B cell (primary cell): ENCODE measurements at regions not wholly inside any gene's neighbourhood (a gene's known extent, or its start where the extent isn't known, plus 50 kb on each side); places are given as distances from the start of the nearest gene placed in this dataset.

ENCODE experiments used
- ATAC-seq: fragments of 200-7000 bp; cut with Tn5 transposase; one replicate; pipeline ENCODE4 v1.10.0; 2021; ENCODE audit warnings: low read depth, mild to moderate bottlenecking, moderate number of reproducible peaks, moderate library complexity
- CTCF ChIA-PET: fragments of 350-600 bp; sonication (Branson Sonifier 250); formaldehyde crosslinking; loops from one replicate; lab custom pipeline; 2021; ENCODE audit warnings: antibody characterized with exemption, inconsistent platforms; lab: Charles Lee
- POLR2A ChIA-PET: fragments of 350-600 bp; sonication (Branson Sonifier 250); formaldehyde crosslinking; loops from one replicate; lab custom pipeline; 2021; ENCODE audit warnings: antibody characterized with exemption; lab: Charles Lee
- DNase-seq: peaks from one replicate; pipeline ENCODE4 v3.0.0; 2013
- H2AFZ ChIP-seq: 2 replicates; pipeline ENCODE4 v1.6.1; 2012; ENCODE audit warnings: mild to moderate bottlenecking, low read depth, low read length; ENCODE audit not compliant: insufficient read depth, poor library complexity, severe bottlenecking
- H3K27ac ChIP-seq, 2 donors: 1 replicate in 1 of 2; 2 replicates in 1 of 2; pipeline ENCODE4 v1.5.1; 2012 to 2013; ENCODE audit warnings: low read length in 2 of 2, mild to moderate bottlenecking in 2 of 2, moderate library complexity in 1 of 2
- H3K27me3 ChIP-seq, 4 experiments: fragments of 200-600 bp in 1 of 4; sonication (generic) in 1 of 4; replicated peaks in 1 of 4; 1 replicate in 2 of 4; 2 replicates in 2 of 4; pipeline versions ENCODE4 v1.6.1 to v1.7.0; 2013 to 2016; ENCODE audit warnings: low read length in 3 of 4, mild to moderate bottlenecking in 2 of 4, mixed read lengths in 1 of 4, moderate library complexity in 1 of 4; ENCODE audit not compliant: insufficient read depth in 4 of 4, control insufficient read depth in 3 of 4; ENCODE audit errors: control extremely low read depth in 1 of 4
- H3K36me3 ChIP-seq, 2 experiments: replicated peaks in 1 of 2; 1 replicate in 1 of 2; 2 replicates in 1 of 2; pipeline versions ENCODE4 v1.6.1 to v1.7.1; 2013; ENCODE audit warnings: low read length in 1 of 2; ENCODE audit not compliant: insufficient read depth in 2 of 2, control insufficient read depth in 1 of 2; ENCODE audit errors: control extremely low read depth in 1 of 2, extremely low read depth in 1 of 2
- H3K4me1 ChIP-seq, 2 donors: fragments of 200-600 bp in 1 of 2; sonication (generic) in 1 of 2; 1 replicate in 1 of 2; 2 replicates in 1 of 2; pipeline versions ENCODE4 v1.5.1 to v1.6.1; 2013 to 2017; ENCODE audit warnings: low read length in 2 of 2; ENCODE audit not compliant: control insufficient read depth in 2 of 2, insufficient read depth in 2 of 2
- H3K4me2 ChIP-seq: replicated peaks from 2 replicates; pipeline ENCODE3; 2012; ENCODE audit warnings: mild to moderate bottlenecking, low read depth, low read length; ENCODE audit not compliant: poor library complexity, severe bottlenecking
- H3K4me3 ChIP-seq, 5 experiments: fragments of 200-600 bp in 1 of 5; sonication (generic) in 1 of 5; 1 replicate in 3 of 5; 2 replicates in 2 of 5; pipeline versions ENCODE4 v1.5.1 to v1.7.0; 2011 to 2016; ENCODE audit warnings: low read length in 4 of 5, mild to moderate bottlenecking in 4 of 5, low read depth in 2 of 5, control low read depth in 1 of 5, moderate library complexity in 1 of 5; ENCODE audit not compliant: insufficient read depth in 1 of 5; ENCODE audit errors: control extremely low read depth in 1 of 5, extremely low read depth in 1 of 5
- H3K79me2 ChIP-seq: fragments of 200-600 bp; sonication (generic); one replicate; pipeline ENCODE4 v1.6.0; 2016; ENCODE audit warnings: low read length; ENCODE audit not compliant: control insufficient read depth, insufficient read depth
- H3K9ac ChIP-seq: fragments of 200-600 bp; sonication (generic); 2 replicates; pipeline ENCODE4 v1.6.1; 2017; ENCODE audit warnings: mild to moderate bottlenecking, low read length, moderate library complexity
- H3K9me3 ChIP-seq, 3 donors: one replicate each; pipeline versions ENCODE4 v1.6.1 to v1.7.1; 2013; ENCODE audit warnings: low read length in 2 of 3; ENCODE audit not compliant: control insufficient read depth in 2 of 3, insufficient read depth in 1 of 3; ENCODE audit errors: control extremely low read depth in 1 of 3
- H4K20me1 ChIP-seq: 2 replicates; pipeline ENCODE4 v1.6.0; 2012; ENCODE audit warnings: mild to moderate bottlenecking, low read length; ENCODE audit not compliant: insufficient read depth, control insufficient read depth, poor library complexity, severe bottlenecking
- H3K27ac Mint-ChIP-seq: one replicate; pipeline ENCODE4 v1.8.0; 2021; ENCODE audit warnings: mixed read lengths
- H3K27me3 Mint-ChIP-seq: one replicate; pipeline ENCODE4 v1.8.0; 2021; ENCODE audit warnings: mixed read lengths
- H3K4me1 Mint-ChIP-seq: one replicate; pipeline ENCODE4 v1.8.0; 2021; ENCODE audit warnings: mixed read lengths
- H3K4me3 Mint-ChIP-seq: one replicate; pipeline ENCODE4 v1.8.0; 2021; ENCODE audit warnings: mixed read lengths
- H3K9me3 Mint-ChIP-seq: one replicate; pipeline ENCODE4 v1.8.0; 2022; ENCODE audit warnings: mixed read lengths; ENCODE audit not compliant: insufficient read depth
- EZH2 ChIP-seq: IDR thresholded peaks from 2 replicates; pipeline ENCODE4 v1.6.1; 2012; ENCODE audit warnings: borderline replicate concordance, low read depth, mild to moderate bottlenecking, moderate library complexity, low read length; ENCODE audit not compliant: insufficient read depth, poor library complexity, severe bottlenecking
- whole genome bisulfite sequencing: methylation state at CpG from one replicate; pipeline ENCODE4 v1.1.5; 2013; ENCODE audit warnings: missing lambda C conversion rate; ENCODE audit not compliant: insufficient coverage; 5-methylcytosine and 5-hydroxymethylcytosine counted together
- intact Hi-C: fragments of 100-400 bp; cut with micrococcal nuclease; formaldehyde crosslinking; loops from one replicate; pipeline ENCODE4 v1.10.0; 2022
- TF ChIP-seq, protein P1 (sequence below): fragments of 200-600 bp; IDR thresholded peaks from one replicate; pipeline ENCODE4 v1.8.0; 2022; ENCODE audit warnings: antibody characterized with exemption, mild to moderate bottlenecking

DNA sequence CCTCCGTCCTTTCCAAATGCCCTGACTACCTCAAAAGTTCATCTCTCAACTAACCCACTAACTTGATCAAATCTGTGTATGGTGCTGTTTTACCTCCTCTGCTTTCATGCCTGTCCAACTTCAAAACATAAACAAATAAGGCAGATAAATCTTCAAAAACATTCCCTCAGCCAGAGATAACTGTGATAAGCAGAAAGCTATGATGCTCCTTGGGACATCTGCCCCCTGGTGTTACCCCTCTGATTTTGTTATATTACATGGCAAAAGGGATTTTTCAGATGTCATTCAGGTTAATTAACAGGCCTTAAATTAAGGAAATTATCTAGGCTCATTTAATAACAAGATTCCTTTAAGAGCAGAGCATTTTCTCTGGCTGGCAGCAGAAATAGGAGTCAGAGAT, 810.8 kb upstream of the CHAC2 start:
- 78% methylated on average over 1 of the region's 1 CpG for WGBS
- no peak overlapping the region for H3K27ac ChIP-seq
- no peaks in the 10 kb centered on the region for H3K27me3 ChIP-seq
- no peaks in the 10 kb centered on the region for H3K4me1 Mint-ChIP-seq
- H3K4me2 ChIP-seq = no peak overlapping the region
- H3K4me3 Mint-ChIP-seq = no peak overlapping the region
- H3K36me3 ChIP-seq = no peaks in the 10 kb centered on the region
- TF ChIP-seq, protein P1, sequence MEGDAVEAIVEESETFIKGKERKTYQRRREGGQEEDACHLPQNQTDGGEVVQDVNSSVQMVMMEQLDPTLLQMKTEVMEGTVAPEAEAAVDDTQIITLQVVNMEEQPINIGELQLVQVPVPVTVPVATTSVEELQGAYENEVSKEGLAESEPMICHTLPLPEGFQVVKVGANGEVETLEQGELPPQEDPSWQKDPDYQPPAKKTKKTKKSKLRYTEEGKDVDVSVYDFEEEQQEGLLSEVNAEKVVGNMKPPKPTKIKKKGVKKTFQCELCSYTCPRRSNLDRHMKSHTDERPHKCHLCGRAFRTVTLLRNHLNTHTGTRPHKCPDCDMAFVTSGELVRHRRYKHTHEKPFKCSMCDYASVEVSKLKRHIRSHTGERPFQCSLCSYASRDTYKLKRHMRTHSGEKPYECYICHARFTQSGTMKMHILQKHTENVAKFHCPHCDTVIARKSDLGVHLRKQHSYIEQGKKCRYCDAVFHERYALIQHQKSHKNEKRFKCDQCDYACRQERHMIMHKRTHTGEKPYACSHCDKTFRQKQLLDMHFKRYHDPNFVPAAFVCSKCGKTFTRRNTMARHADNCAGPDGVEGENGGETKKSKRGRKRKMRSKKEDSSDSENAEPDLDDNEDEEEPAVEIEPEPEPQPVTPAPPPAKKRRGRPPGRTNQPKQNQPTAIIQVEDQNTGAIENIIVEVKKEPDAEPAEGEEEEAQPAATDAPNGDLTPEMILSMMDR = no peak
- no peak for TF ChIP-seq EZH2
- no peaks in the 10 kb centered on the region for H3K9me3 ChIP-seq
- H3K4me1 ChIP-seq = no peaks in the 10 kb centered on the region
- intact Hi-C loops = no loop called here
- no peak overlapping the region for H3K9ac ChIP-seq
- no peaks in the 10 kb centered on the region for H3K9me3 Mint-ChIP-seq
- no peak for ATAC-seq
- DNase-seq = no peak
- ChIA-PET POLR2A (no interaction called here), CTCF (no interaction called here)
- no peaks in the 10 kb centered on the region for H4K20me1 ChIP-seq
- H3K4me3 ChIP-seq = no peak overlapping the region
- H3K27ac Mint-ChIP-seq = no peak overlapping the region
- no peak overlapping the region for H2AFZ ChIP-seq
- no peaks in the 10 kb centered on the region for H3K27me3 Mint-ChIP-seq
- no peaks in the 10 kb centered on the region for H3K79me2 ChIP-seq

DNA sequence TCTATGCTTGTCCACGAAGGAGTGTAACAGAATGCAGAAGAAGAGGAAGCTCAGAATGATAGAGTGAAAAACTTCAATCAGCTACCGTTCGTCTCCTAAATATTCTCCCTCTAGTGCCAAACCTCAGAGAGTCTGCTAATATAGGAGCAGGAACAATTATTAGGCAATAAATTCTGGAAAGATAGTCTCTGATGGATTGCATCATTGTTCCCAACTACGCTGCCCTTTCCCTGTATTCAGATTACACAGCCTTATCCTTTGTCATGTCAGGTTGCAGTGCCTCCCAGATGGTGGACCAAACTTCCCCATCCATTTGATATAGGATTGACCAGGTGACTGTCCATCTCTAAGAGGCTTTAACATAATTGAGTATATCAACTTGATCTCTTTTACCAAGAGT, 811.5 kb upstream of the CHAC2 start:
- CTCF ChIA-PET = no interaction called here
- H3K9me3 ChIP-seq = no peaks in the 10 kb centered on the region
- H3K79me2 ChIP-seq = no peaks in the 10 kb centered on the region
- ATAC-seq (no peak), DNase-seq (no peak)
- H4K20me1 ChIP-seq = no peaks in the 10 kb centered on the region
- Mint-ChIP-seq H3K9me3 (no peaks in the 10 kb centered on the region), H3K4me3 (no peak overlapping the region), H3K4me1 (no peaks in the 10 kb centered on the region), H3K27me3 (no peaks in the 10 kb centered on the region), H3K27ac (no peak overlapping the region)
- POLR2A ChIA-PET = no interaction called here
- no peak overlapping the region for H3K9ac ChIP-seq
- no peak overlapping the region for H3K4me3 ChIP-seq
- H3K36me3 ChIP-seq = no peaks in the 10 kb centered on the region
- H3K27ac ChIP-seq = no peak overlapping the region
- TF ChIP-seq, protein P1 = no peak
- no peak for TF ChIP-seq EZH2
- no CpG with 5 or more reads among the region's 4 CpGs for WGBS
- no peak overlapping the region for H2AFZ ChIP-seq
- intact Hi-C loops = no loop called here
- no peaks in the 10 kb centered on the region for H3K27me3 ChIP-seq
- H3K4me2 ChIP-seq = no peak overlapping the region
- H3K4me1 ChIP-seq = no peaks in the 10 kb centered on the region
